Right cardiac atrium (tissue), 5 donors: ENCODE measurements at regions not wholly inside any gene's neighbourhood (a gene's known extent, or its start where the extent isn't known, plus 50 kb on each side); places are given as distances from the start of the nearest gene placed in this dataset.
A peak's percentile ranks its signal among the peaks of the same experiment; 100 is the strongest.

Experiments
- ATAC-seq, 2 donors: fragments of 200-7000 bp; cut with Tn5 transposase; one replicate each; pipeline versions ENCODE4 v1.8.0 to v1.9.1; 2020; ENCODE audit warnings: moderate library complexity in 2 of 2, mild to moderate bottlenecking in 1 of 2
- DNase-seq, 3 donors: peaks; one replicate each; pipeline ENCODE4 v3.0.0-alpha.2; 2020
- H3K27ac ChIP-seq: one replicate; pipeline ENCODE4 v1.5.1; 2013; ENCODE audit warnings: mild to moderate bottlenecking, low read length, control low read depth, moderate library complexity
- H3K27me3 ChIP-seq: one replicate; pipeline ENCODE4 v1.6.1; 2013; ENCODE audit not compliant: control insufficient read depth, insufficient read depth
- H3K4me1 ChIP-seq: one replicate; pipeline ENCODE4 v1.6.1; 2013; ENCODE audit warnings: low read length; ENCODE audit not compliant: control insufficient read depth, insufficient read depth
- H3K4me3 ChIP-seq: one replicate; pipeline ENCODE4 v1.5.1; 2013; ENCODE audit warnings: low read length, control low read depth
- H3K9me3 ChIP-seq: one replicate; pipeline ENCODE4 v1.6.1; 2013; ENCODE audit warnings: low read length; ENCODE audit not compliant: control insufficient read depth
- WGBS: extraction: QIAGEN DNeasy Blood & Tissue Kit; methylation state at CpG from one replicate; pipeline ENCODE4 v1.1.7; 2013; 5-methylcytosine and 5-hydroxymethylcytosine counted together
- intact Hi-C, 4 donors: fragments of 100-400 bp; cut with DNase I; formaldehyde crosslinking; loops; one replicate each; pipeline versions ENCODE4 v1.11.0 to v1.14.0; 2022 to 2023
- donor health status: healthy with polysubstance abuse.
- donor health status: DM: no; HTN: yes; CAD: no.
- donor health status: DM: no; HTN: no; CAD: no.
- donor health status: DM: no; HTN: yes; CAD: no; lungs with severe emphysema.
- donor health status: DM: yes; HTN: yes; CAD: no.

- 81% methylated on average over 3 of the region's 3 CpGs for WGBS
- intact Hi-C loops: no loop called here
- ATAC-seq: no peak
- no peak overlapping the region for H3K4me3 ChIP-seq
- DNase-seq: no peak
- H3K4me1 ChIP-seq: no peaks in the 10 kb centered on the region
- H3K27ac ChIP-seq: no peak overlapping the region
- H3K27me3 ChIP-seq: no peaks in the 10 kb centered on the region
- no peaks in the 10 kb centered on the region for H3K9me3 ChIP-seq
Observed at GRCh38 chr3:72604328-72604727, 243.9 kb downstream of the SHQ1 start.

- DNase-seq: no peak
- Histone ChIP-seq H3K27ac (no peak overlapping the region), H3K4me3 (no peak overlapping the region), H3K27me3 (no peaks in the 10 kb centered on the region), H3K9me3 (no peaks in the 10 kb centered on the region), H3K4me1 (no peaks in the 10 kb centered on the region)
- intact Hi-C loops: no loop called here
- no peak for ATAC-seq
- 74% methylated on average over 4 of the region's 4 CpGs for WGBS
Observed at GRCh38 chr3:72601983-72602750, 246.1 kb downstream of the SHQ1 start.

GRCh38 chr3:72601060-72601459 lies 247.2 kb downstream of the SHQ1 start:
- ATAC-seq: no peak
- Histone ChIP-seq H3K27me3 (no peaks in the 10 kb centered on the region), H3K4me3 (no peak overlapping the region), H3K4me1 (no peaks in the 10 kb centered on the region), H3K9me3 (no peaks in the 10 kb centered on the region), H3K27ac (no peak overlapping the region)
- no peak for DNase-seq
- WGBS: 60% methylated on average over 5 of the region's 5 CpGs
- intact Hi-C loops: no loop called here

DNA sequence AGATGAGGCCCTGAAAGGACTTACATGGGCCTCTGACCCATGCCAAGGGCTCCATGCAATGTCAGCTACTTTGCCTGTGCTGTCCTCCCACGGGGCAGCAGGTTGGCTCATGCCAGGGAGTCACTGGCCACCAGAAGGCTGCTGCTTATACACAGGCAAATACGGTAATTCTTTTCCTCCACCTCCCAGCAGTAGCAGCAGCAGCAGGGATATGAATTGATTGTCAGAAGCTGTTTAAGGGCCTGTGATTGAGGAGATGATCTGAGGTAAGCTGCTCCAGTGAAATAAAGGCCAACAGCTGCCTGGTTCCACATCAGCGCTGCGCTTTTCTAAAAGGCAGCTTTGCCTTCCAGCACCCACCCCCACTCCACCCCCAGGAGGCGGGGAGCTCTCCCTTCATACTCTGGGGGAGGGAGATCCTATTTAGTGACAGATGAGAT lies 250.5 kb downstream of the SHQ1 start:
- whole genome bisulfite sequencing: 47% methylated on average over 5 of the region's 5 CpGs
- H3K27me3 ChIP-seq: no peaks in the 10 kb centered on the region
- DNase-seq: no peak
- H3K4me3 ChIP-seq: no peak overlapping the region
- H3K9me3 ChIP-seq: no peaks in the 10 kb centered on the region
- H3K4me1 ChIP-seq: no peaks in the 10 kb centered on the region
- no peak for ATAC-seq
- intact Hi-C loops: no loop called here
- H3K27ac ChIP-seq: no peak overlapping the region

DNA sequence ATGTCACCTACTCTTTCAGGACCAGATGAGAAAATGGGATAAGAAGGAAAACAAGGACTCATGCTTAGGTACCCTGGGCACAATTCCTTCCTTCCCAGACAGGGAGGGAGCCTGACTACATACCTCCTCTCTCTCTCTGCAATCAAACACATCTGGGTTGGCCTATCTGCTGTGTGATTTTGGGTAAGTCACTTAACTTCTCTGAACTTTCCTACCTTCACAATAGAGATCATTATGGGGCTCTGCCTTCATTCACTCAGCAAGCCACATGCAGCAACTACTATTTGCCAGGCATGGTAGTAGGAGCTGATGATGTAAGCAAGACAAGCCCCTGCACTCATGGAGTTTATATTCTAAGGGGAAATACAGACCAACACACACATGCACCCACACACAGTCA lies 251.2 kb downstream of the SHQ1 start:
- no peaks in the 10 kb centered on the region for H3K4me1 ChIP-seq
- intact Hi-C loops: no loop called here
- ATAC-seq: no peak
- no peaks in the 10 kb centered on the region for H3K9me3 ChIP-seq
- DNase-seq: no peak
- H3K27ac ChIP-seq: no peak overlapping the region
- H3K4me3 ChIP-seq: no peak overlapping the region
- H3K27me3 ChIP-seq: no peaks in the 10 kb centered on the region

GRCh38 chr3:72595927-72596610 lies 252.2 kb downstream of the SHQ1 start:
- H3K9me3 ChIP-seq: no peaks in the 10 kb centered on the region
- DNase-seq (no peak), ATAC-seq (no peak)
- H3K4me1 ChIP-seq: no peaks in the 10 kb centered on the region
- no peak overlapping the region for H3K4me3 ChIP-seq
- H3K27me3 ChIP-seq: no peaks in the 10 kb centered on the region
- H3K27ac ChIP-seq: no peak overlapping the region
- WGBS: 94% methylated on average over 7 of the region's 7 CpGs
- intact Hi-C loops: no loop called here

DNA sequence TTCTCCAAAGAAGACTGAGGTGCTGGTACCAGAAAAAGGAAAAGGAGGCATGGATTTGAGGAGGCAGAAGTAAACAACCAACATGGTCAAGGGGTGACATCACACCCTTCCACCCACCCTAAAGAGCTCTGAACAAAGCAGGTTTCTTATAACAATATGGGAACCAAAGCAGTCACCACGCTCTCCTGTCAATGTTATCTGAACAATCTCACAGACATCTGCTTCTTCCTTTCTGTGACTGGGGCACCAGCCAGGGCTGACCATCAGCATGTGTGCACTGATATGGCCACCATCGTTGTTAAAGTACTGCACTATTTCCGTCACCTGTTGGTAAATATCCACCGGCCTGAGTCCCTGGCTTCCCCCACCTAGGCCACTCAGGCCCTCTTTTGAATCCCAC lies 252.9 kb downstream of the SHQ1 start:
- intact Hi-C loops: no loop called here
- Histone ChIP-seq H3K27me3 (no peaks in the 10 kb centered on the region), H3K4me1 (no peaks in the 10 kb centered on the region), H3K9me3 (no peaks in the 10 kb centered on the region), H3K27ac (no peak overlapping the region), H3K4me3 (no peak overlapping the region)
- no peak for ATAC-seq
- no peak for DNase-seq
- WGBS: 75% methylated on average over 4 of the region's 4 CpGs

DNA sequence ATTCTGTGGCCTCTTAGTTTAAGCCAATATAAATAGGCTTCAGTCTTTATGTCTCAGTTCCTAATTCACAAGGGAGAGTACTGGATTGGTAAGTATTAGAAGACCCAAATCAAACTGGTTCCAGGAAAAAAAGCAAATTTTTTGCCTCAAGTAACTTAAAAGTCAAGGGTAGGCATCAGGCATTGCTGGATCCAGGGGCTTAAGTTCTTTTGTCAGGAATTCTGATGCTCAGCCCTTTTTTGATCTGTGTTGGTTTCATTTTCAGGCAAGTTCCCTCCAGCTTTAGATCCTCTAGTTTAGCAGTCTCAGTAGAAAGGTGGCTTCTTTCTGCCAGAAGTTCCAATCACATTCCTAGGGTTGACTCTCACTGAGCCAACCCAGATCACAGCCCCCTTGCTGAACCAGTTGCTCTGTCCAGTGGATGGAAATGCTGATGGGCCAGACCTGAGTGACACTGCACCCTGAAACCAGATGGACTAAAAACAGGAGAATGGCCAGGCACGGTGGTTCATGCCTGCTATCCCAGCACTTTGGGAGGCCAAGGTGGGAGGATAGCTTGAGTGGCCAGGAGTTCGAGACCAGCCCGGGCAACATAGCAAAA lies 253.5 kb downstream of the SHQ1 start:
- DNase-seq (no peak), ATAC-seq (no peak)
- 98% methylated on average over 3 of the region's 3 CpGs for WGBS
- Histone ChIP-seq H3K4me1 (no peaks in the 10 kb centered on the region), H3K27me3 (no peaks in the 10 kb centered on the region), H3K9me3 (no peaks in the 10 kb centered on the region), H3K4me3 (no peak overlapping the region), H3K27ac (no peak overlapping the region)
- intact Hi-C loops: no loop called here

GRCh38 chr3:72593881-72594397 lies 254.3 kb downstream of the SHQ1 start:
- intact Hi-C loops: no loop called here
- ATAC-seq (no peak), DNase-seq (no peak)
- Histone ChIP-seq H3K4me3 (no peak overlapping the region), H3K4me1 (no peaks in the 10 kb centered on the region), H3K27ac (no peak overlapping the region), H3K27me3 (no peaks in the 10 kb centered on the region), H3K9me3 (no peaks in the 10 kb centered on the region)
- WGBS: 83% methylated on average over 5 of the region's 5 CpGs

DNA sequence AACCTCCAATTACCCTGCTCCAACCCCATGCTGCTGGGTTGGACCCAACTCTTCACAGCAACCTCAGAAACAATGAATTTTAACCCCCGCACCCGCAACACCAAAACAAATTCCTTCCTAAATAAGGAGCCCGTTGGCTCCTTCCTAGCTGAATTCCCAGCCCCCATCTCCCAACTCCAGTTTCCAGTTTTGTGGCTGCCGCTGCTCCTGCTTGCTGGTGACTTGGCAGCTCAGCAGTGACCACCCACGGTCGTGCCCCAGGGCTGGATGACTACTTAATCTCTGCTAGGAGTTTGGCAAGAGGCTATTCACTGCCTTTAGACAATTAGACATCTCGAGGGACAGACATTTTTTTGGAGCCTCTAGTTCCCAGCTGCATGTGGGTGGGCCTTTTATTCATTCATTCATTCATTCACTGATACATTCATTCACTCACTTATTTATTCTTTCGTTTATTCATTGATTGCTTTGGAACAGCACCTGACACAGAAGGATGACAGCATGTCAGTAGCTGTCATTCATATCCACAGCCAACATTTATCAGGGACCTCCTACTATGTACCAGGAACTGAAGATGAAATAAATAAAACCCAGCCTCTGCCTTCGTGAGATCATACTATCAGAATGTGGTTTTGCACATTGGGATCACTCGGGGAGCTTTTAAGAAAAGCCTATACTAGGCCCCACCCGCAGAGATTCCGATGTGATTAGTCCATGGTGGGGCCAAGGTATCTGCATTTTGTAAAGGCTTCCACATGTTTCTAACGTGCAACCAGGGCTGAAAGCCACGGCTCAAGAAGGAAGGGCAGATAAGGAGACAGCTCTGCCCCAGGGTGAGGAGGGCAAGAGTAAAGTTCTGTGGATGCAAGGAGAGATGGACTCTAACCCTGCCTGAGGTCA lies 256.5 kb downstream of the SHQ1 start:
- Histone ChIP-seq H3K4me3 (no peak overlapping the region), H3K9me3 (no peaks in the 10 kb centered on the region), H3K27ac (no peak overlapping the region), H3K4me1 (no peaks in the 10 kb centered on the region), H3K27me3 (no peaks in the 10 kb centered on the region)
- ATAC-seq (peak; percentile 58 to 80), DNase-seq (peak; percentile 62 to 83 (median 81))
- WGBS: 50% methylated on average over 14 of the region's 14 CpGs
- intact Hi-C loops: no loop called here
